ENCODE measurements at regions not wholly inside any gene's neighbourhood (a gene's known extent, or its start where the extent isn't known, plus 50 kb on each side); places are given as distances from the start of the nearest gene placed in this dataset.

GRCh38 chr6:15077006-15077405 lies 168.9 kb upstream of the JARID2 start:
- no peak overlapping the region for H3K4me3 ChIP-seq (ENCODE audit: low read depth in 2 of 2, low read length in 2 of 2)
- H3K27me3 ChIP-seq (ENCODE audit: control insufficient read depth, insufficient read depth, low read length): no peaks in the 10 kb centered on the region
- ATAC-seq (no peak), DNase-seq (ENCODE audit: low read depth, low spot score) (no peak)
- no peaks in the 10 kb centered on the region for H3K4me1 ChIP-seq (ENCODE audit: control insufficient read depth, insufficient read depth, low read length)
- BruUV-seq (replicated peaks): no TSS peak
- H3K27ac ChIP-seq (ENCODE audit: low read length): no peak overlapping the region
- in situ Hi-C loops (cut with HindIII; ENCODE audit: low pct_unique_long_range_greater_than_20kb, low sequenced_read_pairs) (no loop called here), intact Hi-C loops (cut with micrococcal nuclease; ENCODE audit: unreplicated experiment) (no loop called here)
- ChIA-PET CTCF (interaction anchor here (0.6 kb wide), 1 partner anchor 535 kb away, joined by 4 read pairs; no protein-coding TSS in a partner anchor), POLR2A (no interaction called here)
- H3K9me3 ChIP-seq (ENCODE audit: control insufficient read depth, insufficient read depth, low read depth, low read length): no peaks in the 10 kb centered on the region
- no peaks in the 10 kb centered on the region for H3K36me3 ChIP-seq (ENCODE audit: control insufficient read depth, insufficient read depth, low read length)
- TF ChIP-seq REST (IDR thresholded peaks at IDR 0.05; ENCODE audit: insufficient read depth in 1 of 2, low read depth in 2 of 2, low read length in 1 of 2) (no peak), CTCF (IDR thresholded peaks at IDR 0.05) (no peak), SIN3A (IDR thresholded peaks at IDR 0.05; ENCODE audit: borderline replicate concordance, insufficient read depth, low read depth, low read length) (no peak), TCF7L2 (IDR thresholded peaks at IDR 0.05; ENCODE audit: low read depth, low read length) (no peak), POLR2AphosphoS5 (IDR thresholded peaks at IDR 0.05; ENCODE audit: low read depth, low read length) (no peak)

- no peak for ATAC-seq
- DNase-seq (ENCODE audit: low read depth, low spot score): no peak
- Histone ChIP-seq H3K4me1 (ENCODE audit: control insufficient read depth, insufficient read depth, low read length) (no peaks in the 10 kb centered on the region), H3K27me3 (ENCODE audit: control insufficient read depth, insufficient read depth, low read length) (no peaks in the 10 kb centered on the region), H3K9me3 (ENCODE audit: control insufficient read depth, insufficient read depth, low read depth, low read length) (no peaks in the 10 kb centered on the region), H3K27ac (ENCODE audit: low read length) (no peak overlapping the region), H3K4me3 (ENCODE audit: low read depth in 2 of 2, low read length in 2 of 2) (no peak overlapping the region), H3K36me3 (ENCODE audit: control insufficient read depth, insufficient read depth, low read length) (no peaks in the 10 kb centered on the region)
- CTCF ChIA-PET: no interaction called here
- BruUV-seq (replicated peaks): no TSS peak
- POLR2A ChIA-PET: no interaction called here
- intact Hi-C loops (cut with micrococcal nuclease; ENCODE audit: unreplicated experiment): no loop called here
- TF ChIP-seq CTCF (IDR thresholded peaks at IDR 0.05): no peak
- TF ChIP-seq POLR2AphosphoS5 (IDR thresholded peaks at IDR 0.05; ENCODE audit: low read depth, low read length): no peak
- TF ChIP-seq REST (IDR thresholded peaks at IDR 0.05; ENCODE audit: insufficient read depth in 1 of 2, low read depth in 2 of 2, low read length in 1 of 2): no peak
- no peak for TF ChIP-seq SIN3A (IDR thresholded peaks at IDR 0.05; ENCODE audit: borderline replicate concordance, insufficient read depth, low read depth, low read length)
- no peak for TF ChIP-seq TCF7L2 (IDR thresholded peaks at IDR 0.05; ENCODE audit: low read depth, low read length)
- in situ Hi-C loops (cut with HindIII; ENCODE audit: low pct_unique_long_range_greater_than_20kb, low sequenced_read_pairs): no loop called here
These were observed 167.9 kb upstream of the JARID2 start for GRCh38 chr6:15077961-15078360.
